IMR-90 (cell line): ENCODE measurements at regions not wholly inside any gene's neighbourhood (a gene's known extent, or its start where the extent isn't known, plus 50 kb on each side); places are given as distances from the start of the nearest gene placed in this dataset.
A peak's percentile ranks its signal among the peaks of the same experiment; 100 is the strongest.

Experiments used
- ATAC-seq: fragments of 200-7000 bp; cut with Tn5 transposase; 2 replicates; pipeline ENCODE4 v1.9.1; 2020; ENCODE audit warnings: low read depth, mild to moderate bottlenecking, moderate library complexity
- BruUV-seq: library from RNA; stranded (reverse); fragments of 400-500 nt; replicated peaks from 2 replicates; lab custom pipeline; 2021; lab: Mats Ljungman, UMichigan
- CTCF ChIA-PET: fragments of 300-600 bp; formaldehyde crosslinking; extraction: SDS; loops from one replicate; lab custom pipeline; 2021; ENCODE audit warnings: antibody characterized with exemption; lab: Yijun Ruan, JAX
- POLR2A ChIA-PET: fragments of 300-600 bp; sonication (Branson Sonifier 250); formaldehyde crosslinking; loops from one replicate; lab custom pipeline; 2022; ENCODE audit warnings: antibody characterized with exemption; ENCODE audit not compliant: unreplicated experiment; lab: Charles Lee
- DNase-seq: peaks from one replicate; pipeline ENCODE4 v3.0.0; 2013
- H2AFZ ChIP-seq: replicated peaks from 2 replicates; pipeline ENCODE3; 2013; ENCODE audit warnings: low read length, mild to moderate bottlenecking; ENCODE audit not compliant: poor library complexity
- H2AK5ac ChIP-seq: 2 replicates; pipeline ENCODE4 v1.6.1; 2013; ENCODE audit warnings: low read depth, low read length, inconsistent platforms
- H2AK9ac ChIP-seq: replicated peaks from 2 replicates; pipeline ENCODE3; 2013; ENCODE audit warnings: mild to moderate bottlenecking, low read depth, low read length, moderate library complexity; ENCODE audit not compliant: poor library complexity
- H2BK120ac ChIP-seq: 2 replicates; pipeline ENCODE4 v1.6.1; 2013; ENCODE audit warnings: low read depth, low read length, inconsistent platforms
- H2BK15ac ChIP-seq: 3 replicates; pipeline ENCODE4 v1.6.1; 2013; ENCODE audit warnings: low read depth, low read length, inconsistent platforms
- H2BK20ac ChIP-seq: 2 replicates; pipeline ENCODE4 v1.6.1; 2013; ENCODE audit warnings: low read depth, mild to moderate bottlenecking, inconsistent platforms, low read length, moderate library complexity
- H2BK5ac ChIP-seq: 2 replicates; pipeline ENCODE4 v1.6.1; 2013; ENCODE audit warnings: mild to moderate bottlenecking, low read depth, low read length, inconsistent platforms; ENCODE audit not compliant: poor library complexity, severe bottlenecking
- H3K14ac ChIP-seq: replicated peaks from 2 replicates; pipeline ENCODE4 v1.6.1; 2013; ENCODE audit warnings: low read depth, low read length, inconsistent platforms
- H3K18ac ChIP-seq: 2 replicates; pipeline ENCODE4 v1.6.1; 2013; ENCODE audit warnings: low read depth, low read length, control low read depth
- H3K23ac ChIP-seq: 2 replicates; pipeline ENCODE4 v1.6.1; 2013; ENCODE audit warnings: low read depth, low read length, inconsistent platforms
- H3K27ac ChIP-seq: 2 replicates; pipeline ENCODE4 v1.5.1; 2013; ENCODE audit warnings: mild to moderate bottlenecking, control low read depth, low read length; ENCODE audit not compliant: insufficient read depth
- H3K27me3 ChIP-seq: 2 replicates; pipeline ENCODE4 v1.6.1; 2013; ENCODE audit warnings: low read length; ENCODE audit not compliant: control insufficient read depth, insufficient read depth
- H3K36me3 ChIP-seq: 2 replicates; pipeline ENCODE4 v1.6.1; 2013; ENCODE audit warnings: low read length, mixed read lengths; ENCODE audit not compliant: control insufficient read depth, insufficient read depth
- H3K4ac ChIP-seq: 2 replicates; pipeline ENCODE4 v1.6.1; 2013; ENCODE audit warnings: low read depth, low read length, inconsistent platforms
- H3K4me1 ChIP-seq: 2 replicates; pipeline ENCODE4 v1.6.1; 2013; ENCODE audit warnings: low read length, mixed read lengths; ENCODE audit not compliant: control insufficient read depth, insufficient read depth
- H3K4me2 ChIP-seq: 2 replicates; pipeline ENCODE4 v1.6.1; 2013; ENCODE audit warnings: low read depth, mild to moderate bottlenecking, control low read depth, low read length, moderate library complexity
- H3K4me3 ChIP-seq: 2 replicates; pipeline ENCODE4 v1.5.1; 2013; ENCODE audit warnings: low read depth, mild to moderate bottlenecking, control low read depth, low read length, moderate library complexity; ENCODE audit not compliant: insufficient read depth
- H3K56ac ChIP-seq: 2 replicates; pipeline ENCODE4 v1.6.1; 2013; ENCODE audit warnings: low read length, inconsistent platforms; ENCODE audit not compliant: insufficient read depth; ENCODE audit errors: extremely low read depth
- H3K79me1 ChIP-seq, 2 experiments: 2 replicates each; pipeline ENCODE4 v1.6.1; 2013; ENCODE audit warnings: low read length in 2 of 2, inconsistent platforms in 1 of 2, low read depth in 1 of 2
- H3K9ac ChIP-seq: 2 replicates; pipeline ENCODE4 v1.6.1; 2013; ENCODE audit warnings: low read depth, low read length, control low read depth
- H3K9me1 ChIP-seq: 2 replicates; pipeline ENCODE4 v1.6.1; 2013; ENCODE audit warnings: low read length, inconsistent platforms; ENCODE audit not compliant: insufficient read depth
- H3K9me3 ChIP-seq: 2 replicates; pipeline ENCODE4 v1.6.1; 2013; ENCODE audit warnings: low read length; ENCODE audit not compliant: control insufficient read depth, insufficient read depth
- H4K20me1 ChIP-seq: 2 replicates; pipeline ENCODE4 v1.6.1; 2013; ENCODE audit warnings: low read length, inconsistent platforms; ENCODE audit not compliant: insufficient read depth
- H4K5ac ChIP-seq: 2 replicates; pipeline ENCODE4 v1.6.1; 2013; ENCODE audit warnings: mild to moderate bottlenecking, low read depth, low read length, control low read depth
- H4K8ac ChIP-seq, 2 experiments: 2 replicates each; pipeline ENCODE4 v1.6.1; 2013; ENCODE audit warnings: low read depth in 2 of 2, low read length in 2 of 2, control low read depth in 1 of 2, inconsistent platforms in 1 of 2
- H4K91ac ChIP-seq: 2 replicates; pipeline ENCODE4 v1.6.1; 2013; ENCODE audit warnings: low read depth, low read length, inconsistent platforms; ENCODE audit not compliant: insufficient read depth
- BHLHE40 ChIP-seq: fragments of 150-350 bp; IDR thresholded peaks from 2 replicates; pipeline ENCODE4 v1.6.1; 2016; ENCODE audit warnings: mild to moderate bottlenecking, low read depth, low read length
- CEBPB ChIP-seq: IDR thresholded peaks from 2 replicates; pipeline ENCODE4 v1.6.1; 2012; ENCODE audit warnings: low read depth, low read length, improper control_type of control experiment
- ELK1 ChIP-seq: fragments of 150-350 bp; IDR thresholded peaks from 2 replicates; pipeline ENCODE4 v1.6.1; 2016; ENCODE audit warnings: low read depth, mild to moderate bottlenecking, low read length, moderate library complexity, borderline replicate concordance
- RCOR1 ChIP-seq: IDR thresholded peaks from 2 replicates; pipeline ENCODE4 v1.6.1; 2012; ENCODE audit warnings: mild to moderate bottlenecking, low read length, improper control_type of control experiment; ENCODE audit not compliant: insufficient replicate concordance
- WGBS, 2 experiments: methylation state at CpG; one replicate each; pipeline versions ENCODE4 v1.1.5 to v1.1.7; 2013; ENCODE audit warnings: missing lambda C conversion rate in 2 of 2; ENCODE audit not compliant: insufficient read length in 1 of 2; ENCODE audit errors: extremely low coverage in 2 of 2; 5-methylcytosine and 5-hydroxymethylcytosine counted together
- dilution Hi-C: fragments of 300-500 bp; cut with HindIII; formaldehyde crosslinking; loops from one replicate; pipeline ENCODE4 v1.14.3; 2018; ENCODE audit warnings: low sequenced_read_pairs; ENCODE audit not compliant: unreplicated experiment
- in situ Hi-C: fragments of 300-500 bp; cut with MboI; formaldehyde crosslinking; loops from 3 replicates; pipeline ENCODE4 v1.14.3; 2019; ENCODE audit warnings: low sequenced_read_pairs, inconsistent platforms, mixed read lengths
- intact Hi-C: fragments of 100-400 bp; cut with micrococcal nuclease; formaldehyde crosslinking; loops from 2 replicates; pipeline ENCODE4 v1.10.0; 2022

GRCh38 chr11:23124996-23125395 lies 264.7 kb upstream of the CCDC179 start:
- H4K20me1 ChIP-seq, result no peaks in the 10 kb centered on the region
- H3K14ac ChIP-seq, result no peak overlapping the region
- dilution Hi-C loops, result no loop called here
- in situ Hi-C loops, result loop anchor here (25.0 kb wide), 1 partner anchor 1112 kb away; no protein-coding TSS in a partner anchor
- CTCF ChIA-PET, result interaction anchor here (0.9 kb wide), 1 partner anchor 486 kb away, joined by 3 read pairs; no protein-coding TSS in a partner anchor
- H4K5ac ChIP-seq, result no peak overlapping the region
- H3K36me3 ChIP-seq, result no peaks in the 10 kb centered on the region
- H3K4me3 ChIP-seq, result no peak overlapping the region
- no peak overlapping the region for H3K27ac ChIP-seq
- POLR2A ChIA-PET, result no interaction called here
- peaks cover 2% of the 10 kb centered on the region; the same call in 1 of the 2 replicates for H3K4me1 ChIP-seq
- no peaks in the 10 kb centered on the region for H3K9me1 ChIP-seq
- no peak overlapping the region for H3K9ac ChIP-seq
- no peak overlapping the region for H3K4me2 ChIP-seq
- no peak overlapping the region for H4K91ac ChIP-seq
- intact Hi-C loops, result no loop called here
- H3K56ac ChIP-seq, result no peak overlapping the region
- H2BK15ac ChIP-seq, result no peak overlapping the region
- WGBS, 2 experiments, result no CpG with 5 or more reads among the region's 1 CpG
- H3K9me3 ChIP-seq, result peaks cover 4% of the 10 kb centered on the region; the same call in 1 of the 2 replicates
- H2AFZ ChIP-seq, result no peak overlapping the region
- no peak overlapping the region for H3K18ac ChIP-seq
- H3K27me3 ChIP-seq, result no peaks in the 10 kb centered on the region
- H2BK120ac ChIP-seq, result peak overlapping the region; percentile 7; the same call in 1 of the 2 replicates
- TF ChIP-seq CEBPB (peak; percentile 36; the same call in 1 of the 2 replicates), BHLHE40 (no peak), RCOR1 (no peak), ELK1 (no peak)
- H2BK20ac ChIP-seq, result 0 out of 2 replicates have a peak overlapping the region, but pooled peaks have one; percentile 6
- ATAC-seq (no peak), DNase-seq (no peak)
- no peak overlapping the region for H2AK9ac ChIP-seq
- H4K8ac ChIP-seq, result no peak overlapping the region
- no peak overlapping the region for H3K23ac ChIP-seq
- H3K4ac ChIP-seq, result no peak overlapping the region; the same call in 1 of the 2 replicates
- no TSS peak for BruUV-seq
- no peak overlapping the region for H2AK5ac ChIP-seq
- no peak overlapping the region for H2BK5ac ChIP-seq
- no peaks in the 10 kb centered on the region for H3K79me1 ChIP-seq
